HG03064 (cell line): ENCODE measurements at regions not wholly inside any gene's neighbourhood (a gene's known extent, or its start where the extent isn't known, plus 50 kb on each side); places are given as distances from the start of the nearest gene placed in this dataset.

Experiments
- ATAC-seq: cut with Tn5 transposase; IDR thresholded peaks from one replicate; pipeline ENCODE4 v1.9.1; 2021; ENCODE audit warnings: low read depth; ENCODE audit not compliant: unreplicated experiment

DNA sequence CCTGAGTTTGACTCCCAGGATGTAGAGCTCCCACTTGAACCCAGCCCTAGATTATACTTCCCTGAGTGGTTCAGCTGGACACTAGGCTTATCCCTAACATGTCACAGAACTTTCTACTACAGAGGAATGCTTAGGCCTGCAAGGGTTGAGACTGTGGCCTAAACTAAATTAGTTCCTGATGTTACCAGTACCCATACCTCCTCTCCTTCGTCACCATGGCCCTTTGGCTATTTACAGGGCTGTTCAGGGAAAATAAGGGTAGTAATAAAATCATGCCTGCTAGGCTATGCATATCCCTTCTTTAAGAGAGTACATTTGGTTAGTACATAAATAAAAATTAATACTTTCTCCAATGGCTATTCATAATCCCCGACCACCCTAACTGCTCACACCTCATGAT lies 356.4 kb upstream of the RASGRP1 start:
- ATAC-seq, result no peak

DNA sequence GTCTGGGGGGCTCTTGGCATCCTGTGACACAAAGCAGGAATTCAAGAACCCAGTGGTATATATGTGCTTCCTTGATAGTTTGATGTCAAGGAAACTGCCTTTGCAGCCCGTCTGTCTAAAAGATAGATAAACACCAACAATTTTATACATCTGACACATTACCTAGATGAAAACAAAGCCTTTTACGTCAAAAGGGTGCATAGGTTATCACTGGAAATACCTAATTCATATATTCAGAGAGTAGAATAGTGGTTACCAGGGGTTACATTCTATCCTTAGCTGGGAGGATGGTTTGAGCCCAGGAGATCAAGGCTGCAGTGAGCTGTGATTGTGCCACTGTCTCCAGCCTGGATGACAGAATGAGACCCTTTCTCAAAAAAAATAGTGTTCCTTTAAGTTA lies 356.9 kb upstream of the RASGRP1 start:
- ATAC-seq, result no peak

GRCh38 chr15:38928431-38928830 lies 363.8 kb upstream of the RASGRP1 start:
- ATAC-seq, result no peak

DNA sequence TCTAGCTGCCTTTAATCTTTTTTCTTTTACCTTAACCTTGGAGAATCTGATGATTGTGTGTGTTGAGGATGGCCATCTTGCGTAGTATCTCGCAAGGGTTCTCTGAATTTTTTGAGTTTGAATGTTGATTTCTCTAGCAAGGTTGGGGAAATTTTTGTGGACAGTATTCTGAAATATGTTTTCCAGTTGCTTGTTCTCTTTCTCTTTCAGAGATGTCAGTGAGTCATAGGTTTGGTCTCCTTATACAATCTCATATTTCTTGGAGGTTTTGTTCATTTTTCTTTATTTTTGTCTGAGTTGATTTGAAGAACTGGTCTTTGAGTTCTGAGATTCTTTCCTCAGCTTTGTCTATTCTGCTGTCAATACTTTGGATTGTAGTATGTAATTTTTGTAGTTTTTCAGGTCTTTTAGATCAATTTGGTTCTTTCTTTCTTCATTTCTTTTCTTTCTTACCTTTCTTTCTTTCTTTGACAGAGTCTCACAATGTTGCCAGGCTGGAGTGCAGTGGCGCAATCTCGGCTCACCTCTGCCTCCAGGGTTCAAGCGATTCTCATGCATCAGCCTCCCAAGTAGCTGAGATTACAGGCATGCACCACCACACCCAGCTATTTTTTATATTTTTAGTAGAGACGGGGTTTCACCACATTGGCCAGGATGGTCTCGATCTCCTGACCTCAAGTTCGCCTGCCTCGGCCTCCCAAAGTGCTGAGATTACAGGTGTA lies 366.4 kb upstream of the RASGRP1 start:
- no peak for ATAC-seq

- no peak for ATAC-seq
Observed at GRCh38 chr15:38941399-38941953, 376.9 kb upstream of the RASGRP1 start.

- no peak for ATAC-seq
Observed at GRCh38 chr15:38944536-38944935, 379.9 kb upstream of the RASGRP1 start.

- ATAC-seq, result no peak
Observed at GRCh38 chr15:38945551-38946298, 381.1 kb upstream of the RASGRP1 start.

DNA sequence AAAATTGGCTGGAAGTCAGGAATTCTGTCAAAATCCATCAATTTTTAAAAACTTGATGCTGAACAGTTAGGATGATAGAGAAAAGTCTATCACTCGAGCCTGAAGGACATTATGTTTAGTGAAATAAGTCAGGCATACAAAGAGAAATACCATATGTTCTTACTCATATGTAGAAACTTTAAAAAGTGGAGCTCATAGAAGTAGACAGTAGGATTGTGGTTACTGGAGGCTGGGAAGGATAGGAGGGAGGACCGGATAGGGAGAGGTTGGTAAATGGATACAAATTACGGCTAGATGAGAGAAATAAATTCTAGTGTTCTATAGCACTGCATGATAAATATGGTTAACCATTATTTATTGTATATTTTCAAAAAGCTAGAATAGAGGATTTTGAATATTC lies 389.5 kb upstream of the RASGRP1 start:
- no peak for ATAC-seq

DNA sequence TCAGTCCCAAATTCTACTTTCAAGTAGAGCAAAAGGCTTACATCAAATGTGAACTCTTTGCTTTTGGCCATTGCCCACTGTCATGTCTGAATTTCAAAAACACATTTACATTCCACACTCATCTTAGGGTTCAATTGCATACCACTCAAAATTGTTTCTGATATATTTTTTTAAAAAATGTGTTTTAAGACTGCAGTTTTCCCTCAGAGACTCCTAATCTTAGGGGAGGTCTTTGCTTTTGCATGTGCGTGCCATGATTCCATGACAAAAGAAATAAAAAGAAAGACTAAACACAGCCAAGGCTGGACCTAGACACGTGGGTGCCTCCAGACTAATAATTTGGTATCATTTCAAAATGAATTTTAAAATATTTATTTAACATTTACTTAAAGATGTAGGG lies 396.8 kb upstream of the RASGRP1 start:
- no peak for ATAC-seq

DNA sequence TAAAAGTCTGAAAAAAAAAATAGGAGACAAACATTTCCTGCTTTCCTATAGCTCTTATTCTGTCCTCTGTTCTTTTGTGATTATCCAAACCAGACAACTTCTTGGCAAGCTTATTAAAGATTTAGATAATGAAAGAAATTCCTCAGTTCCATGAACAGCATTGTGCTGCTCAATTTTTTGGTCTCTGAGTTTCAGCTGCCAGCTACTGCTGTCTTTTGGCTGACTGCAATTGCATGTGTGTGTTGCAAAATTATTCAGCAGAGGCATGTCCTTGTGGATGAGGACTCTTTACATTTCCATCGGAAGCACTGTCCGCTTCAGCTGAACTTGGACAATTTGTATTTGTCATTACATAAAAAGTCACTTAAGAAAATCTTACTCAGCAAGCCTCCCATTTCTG lies 397.3 kb upstream of the RASGRP1 start:
- no peak for ATAC-seq

- no peak for ATAC-seq
Observed at GRCh38 chr15:38972831-38973230, 408.2 kb upstream of the RASGRP1 start.

DNA sequence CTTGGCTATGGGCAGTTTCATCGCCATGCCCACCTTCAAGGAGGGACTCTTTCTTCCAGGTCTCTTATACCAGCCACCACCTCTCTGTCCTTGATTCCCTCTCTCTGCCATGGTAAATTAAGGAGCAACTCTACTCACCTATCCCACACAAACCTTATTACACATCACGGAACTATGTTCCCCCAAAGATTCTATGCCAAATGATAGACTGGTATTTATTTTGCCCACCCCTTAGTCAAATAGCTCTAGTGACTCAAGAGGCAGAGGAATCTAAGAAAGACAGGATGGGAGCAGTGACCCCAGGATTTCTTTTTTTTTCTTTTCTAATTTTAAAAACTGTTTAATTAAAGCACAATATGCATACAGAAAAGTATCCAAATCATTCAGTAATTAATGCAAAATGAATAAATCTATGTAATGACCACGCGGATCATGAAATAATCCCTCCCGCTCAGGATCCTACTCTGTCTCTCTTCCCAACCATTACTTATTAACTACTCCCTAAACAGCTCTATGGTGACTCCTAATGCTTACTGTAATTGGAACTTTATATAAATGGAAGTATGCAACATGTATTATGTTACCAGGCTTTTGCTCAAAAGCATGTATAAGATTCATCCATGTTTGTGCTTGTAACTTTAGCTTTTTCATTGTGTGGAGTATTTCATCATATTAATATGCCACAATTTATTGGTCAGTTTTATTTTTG lies 410.8 kb upstream of the RASGRP1 start:
- ATAC-seq, result no peak

- no peak for ATAC-seq
Observed at GRCh38 chr15:38991126-38991525, 426.5 kb upstream of the RASGRP1 start.

DNA sequence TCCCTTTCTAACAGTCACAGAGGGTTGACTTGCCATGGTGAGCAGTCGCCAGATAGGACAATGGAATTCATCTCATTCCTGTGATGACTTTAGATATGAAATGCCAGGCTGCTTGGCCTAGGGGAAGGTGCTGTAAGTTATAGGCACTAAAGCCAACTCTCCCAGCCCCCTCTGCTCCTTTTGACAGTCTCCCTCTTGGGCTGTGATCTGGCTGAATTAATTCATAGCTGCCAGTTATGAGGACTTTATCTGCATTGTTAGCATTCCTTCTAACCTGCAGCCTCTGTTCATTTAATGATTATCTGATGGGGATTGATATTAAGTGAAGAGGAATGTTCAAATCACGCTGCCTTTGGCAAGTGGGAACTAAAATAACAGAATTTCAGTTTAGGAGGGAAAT lies 427.1 kb upstream of the RASGRP1 start:
- ATAC-seq, result no peak

DNA sequence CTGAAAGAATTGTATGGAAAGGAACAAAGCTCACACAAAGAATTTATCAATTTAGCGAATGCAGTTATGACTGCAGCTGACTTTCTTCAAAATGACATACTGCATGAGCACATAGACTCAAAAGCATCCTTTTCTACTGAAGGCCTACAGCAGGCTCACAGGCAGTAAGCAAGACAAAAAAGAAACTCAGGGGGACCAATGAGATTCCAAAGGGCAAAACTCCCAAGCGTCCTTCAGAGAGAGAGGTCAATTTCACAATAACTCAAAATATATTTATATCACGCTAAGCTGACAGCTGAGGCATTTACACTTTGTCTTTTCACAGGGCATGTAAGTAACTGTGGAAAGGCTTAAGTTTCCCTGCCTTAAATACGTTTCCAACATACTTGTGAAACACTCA lies 427.9 kb upstream of the RASGRP1 start:
- ATAC-seq, result no peak

GRCh38 chr15:38992930-38993329 lies 428.3 kb upstream of the RASGRP1 start:
- no peak for ATAC-seq

DNA sequence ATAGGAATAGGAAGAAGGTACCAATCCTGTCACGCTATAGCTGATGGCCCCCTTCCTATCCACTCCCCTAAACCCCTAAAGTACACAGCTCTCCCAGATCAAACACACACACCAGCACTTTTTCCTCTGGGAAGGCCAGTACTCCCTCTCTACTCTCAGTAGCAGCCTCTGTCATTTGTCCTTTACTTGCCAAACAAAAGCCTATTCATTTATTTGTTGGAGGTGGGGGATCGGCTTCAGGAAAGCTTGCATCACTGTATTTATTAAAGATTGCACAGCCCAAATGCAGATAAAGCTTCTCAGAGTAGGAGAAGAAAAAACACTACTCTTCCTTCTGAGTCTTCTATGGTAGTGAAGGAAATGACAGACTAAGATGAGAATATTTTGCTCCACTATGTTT lies 429.7 kb upstream of the RASGRP1 start:
- ATAC-seq, result no peak

- ATAC-seq, result no peak
Observed at GRCh38 chr15:38996111-38996631, 431.6 kb upstream of the RASGRP1 start.

DNA sequence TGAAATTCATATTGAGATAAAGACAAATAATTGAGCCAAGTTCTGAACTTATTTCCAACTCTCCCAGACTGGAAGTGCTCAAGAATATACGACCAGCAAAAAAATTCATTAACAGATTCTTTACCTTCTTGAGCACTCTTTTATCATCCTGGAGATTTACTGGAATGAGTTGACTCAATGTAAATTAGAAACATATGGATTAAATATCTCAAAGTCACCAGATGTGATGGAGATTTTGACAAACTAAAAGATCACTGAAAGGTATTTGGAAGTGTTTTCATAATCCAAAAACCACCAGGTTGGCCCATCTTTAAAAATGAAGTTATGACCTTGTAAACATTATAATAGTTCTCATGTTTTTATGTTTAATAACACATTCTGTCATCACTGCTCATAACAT lies 433.2 kb upstream of the RASGRP1 start:
- ATAC-seq, result no peak

DNA sequence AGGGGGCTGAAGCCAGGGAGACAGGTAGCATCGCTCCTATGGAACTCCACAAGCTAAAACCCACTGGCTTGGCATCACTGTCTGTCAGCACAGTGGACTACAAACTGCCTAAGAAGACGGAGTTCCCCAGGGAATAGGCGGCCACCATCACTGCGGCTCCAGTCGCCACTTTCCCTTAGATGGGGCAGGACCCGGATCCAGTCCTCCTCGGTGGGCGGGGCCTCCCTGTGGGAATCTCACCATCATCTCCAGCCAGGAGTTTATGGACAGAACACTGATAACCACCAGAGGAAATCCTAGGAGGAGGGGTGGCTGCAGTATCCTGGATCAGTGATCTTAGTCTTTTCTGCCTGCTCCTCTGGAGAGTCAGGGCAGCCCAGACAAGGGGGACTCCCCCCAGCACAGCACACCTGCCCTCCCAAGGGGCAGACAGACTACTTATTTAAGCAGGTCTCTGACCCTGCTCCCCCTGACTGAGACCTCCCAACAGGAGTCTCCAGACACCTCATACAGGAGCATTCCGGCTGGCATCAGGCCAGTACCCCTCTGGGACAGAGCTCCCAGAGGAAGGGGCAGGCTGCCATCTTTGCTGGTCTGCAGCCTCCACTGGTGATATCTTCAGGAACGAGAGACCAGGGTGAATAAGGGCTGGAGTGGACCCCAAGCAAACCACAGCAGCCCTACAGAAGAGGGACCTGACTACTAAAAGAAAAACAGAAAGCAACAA lies 435.6 kb upstream of the RASGRP1 start:
- ATAC-seq, result no peak
